KMS-11 (cell line): ENCODE measurements at regions not wholly inside any gene's neighbourhood (a gene's known extent, or its start where the extent isn't known, plus 50 kb on each side); places are given as distances from the start of the nearest gene placed in this dataset.

Experiments used
- H2AFZ ChIP-seq: fragments of 200-600 bp; sonication (generic); 2 replicates; pipeline ENCODE4 v1.6.1; 2016; ENCODE audit warnings: antibody characterized with exemption, mixed run types, low read depth
- H3K27ac ChIP-seq: fragments of 200-600 bp; sonication (generic); 2 replicates; pipeline ENCODE4 v1.6.1; 2016; ENCODE audit warnings: mild to moderate bottlenecking, mixed run types
- H3K27me3 ChIP-seq: fragments of 200-600 bp; sonication (generic); 2 replicates; pipeline ENCODE4 v1.6.1; 2017; ENCODE audit warnings: mild to moderate bottlenecking, low read depth, mixed run types, moderate library complexity; ENCODE audit not compliant: insufficient read depth
- H3K36me3 ChIP-seq: fragments of 200-600 bp; sonication (generic); 2 replicates; pipeline ENCODE4 v1.6.1; 2017; ENCODE audit warnings: mild to moderate bottlenecking, mixed run types; ENCODE audit not compliant: insufficient read depth
- H3K4me1 ChIP-seq: fragments of 200-600 bp; sonication (generic); 2 replicates; pipeline ENCODE4 v1.6.1; 2016; ENCODE audit warnings: mild to moderate bottlenecking, low read depth, mixed run types; ENCODE audit not compliant: poor library complexity, severe bottlenecking
- H3K4me2 ChIP-seq: fragments of 200-600 bp; sonication (generic); 2 replicates; pipeline ENCODE4 v1.7.0; 2016; ENCODE audit warnings: mild to moderate bottlenecking, mixed run types
- H3K4me3 ChIP-seq: fragments of 200-600 bp; sonication (generic); IDR thresholded peaks from 2 replicates; pipeline ENCODE4 v1.6.1; 2017; ENCODE audit warnings: low read depth, low read length, mixed read lengths; ENCODE audit not compliant: insufficient read depth
- H3K79me2 ChIP-seq: fragments of 200-600 bp; sonication (generic); 2 replicates; pipeline ENCODE4 v1.6.1; 2016; ENCODE audit warnings: low read depth, mixed run types; ENCODE audit not compliant: insufficient read depth
- H3K9ac ChIP-seq: fragments of 200-600 bp; sonication (generic); 2 replicates; pipeline ENCODE4 v1.6.1; 2016; ENCODE audit warnings: mild to moderate bottlenecking, mixed run types
- H4K20me1 ChIP-seq: fragments of 200-600 bp; sonication (generic); 2 replicates; pipeline ENCODE4 v1.6.1; 2016; ENCODE audit warnings: mild to moderate bottlenecking, mixed run types; ENCODE audit not compliant: insufficient read depth
- CTCF ChIP-seq: fragments of 200-600 bp; sonication (generic); conservative IDR thresholded peaks from 2 replicates; pipeline ENCODE4 v1.6.1; 2017; ENCODE audit warnings: low read depth, mild to moderate bottlenecking, antibody characterized with exemption, low read length, moderate library complexity, mixed read lengths

- no peak overlapping the region for H3K9ac ChIP-seq
- no peak overlapping the region for H3K4me2 ChIP-seq
- no peaks in the 10 kb centered on the region for H3K36me3 ChIP-seq
- no peak overlapping the region for H2AFZ ChIP-seq
- no peaks in the 10 kb centered on the region for H4K20me1 ChIP-seq
- H3K27ac ChIP-seq: no peak overlapping the region
- H3K27me3 ChIP-seq: no peaks in the 10 kb centered on the region
- TF ChIP-seq CTCF: no peak
- H3K4me1 ChIP-seq: no peaks in the 10 kb centered on the region
- H3K4me3 ChIP-seq: no peak overlapping the region
- no peaks in the 10 kb centered on the region for H3K79me2 ChIP-seq
These were observed 243.5 kb upstream of the FBXL7 start for GRCh38 chr5:15256485-15256884.

- no peaks in the 10 kb centered on the region for H3K79me2 ChIP-seq
- no peak overlapping the region for H2AFZ ChIP-seq
- H3K9ac ChIP-seq: no peak overlapping the region
- H3K4me3 ChIP-seq: no peak overlapping the region
- no peak overlapping the region for H3K4me2 ChIP-seq
- H4K20me1 ChIP-seq: no peaks in the 10 kb centered on the region
- no peaks in the 10 kb centered on the region for H3K27me3 ChIP-seq
- no peak overlapping the region for H3K27ac ChIP-seq
- no peak for TF ChIP-seq CTCF
- H3K4me1 ChIP-seq: no peaks in the 10 kb centered on the region
- no peaks in the 10 kb centered on the region for H3K36me3 ChIP-seq
These were observed 244.4 kb upstream of the FBXL7 start for GRCh38 chr5:15255576-15255975.

DNA sequence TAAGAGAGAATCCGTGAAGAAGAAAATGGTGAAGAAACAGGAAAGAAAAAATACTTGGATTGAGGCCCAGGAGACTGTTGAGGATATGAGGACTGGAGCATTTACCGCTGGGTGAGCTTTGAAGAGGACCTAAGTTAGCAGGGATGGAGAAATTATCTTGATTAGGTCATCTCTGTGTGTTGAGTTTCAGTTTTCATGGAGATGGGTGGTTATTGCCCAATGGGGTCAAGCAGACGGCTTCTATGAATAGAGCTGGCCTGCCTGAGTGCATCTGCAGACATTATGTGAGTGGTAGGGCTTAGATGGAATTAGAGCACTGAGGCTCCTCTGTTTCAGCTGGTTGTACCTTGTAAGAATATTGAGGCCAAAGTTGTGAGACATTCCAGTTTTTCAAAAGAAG is 245.4 kb upstream of the FBXL7 start:
- Histone ChIP-seq H3K79me2 (no peaks in the 10 kb centered on the region), H3K36me3 (no peaks in the 10 kb centered on the region), H3K4me1 (no peaks in the 10 kb centered on the region), H3K4me3 (no peak overlapping the region), H2AFZ (no peak overlapping the region), H3K4me2 (no peak overlapping the region), H3K9ac (no peak overlapping the region), H4K20me1 (no peaks in the 10 kb centered on the region), H3K27ac (no peak overlapping the region), H3K27me3 (no peaks in the 10 kb centered on the region)
- no peak for TF ChIP-seq CTCF

GRCh38 chr5:15252331-15252730 is 247.6 kb upstream of the FBXL7 start:
- Histone ChIP-seq H3K79me2 (no peaks in the 10 kb centered on the region), H3K4me3 (no peak overlapping the region), H3K4me1 (no peaks in the 10 kb centered on the region), H3K27me3 (no peaks in the 10 kb centered on the region), H3K9ac (no peak overlapping the region), H3K27ac (no peak overlapping the region), H4K20me1 (no peaks in the 10 kb centered on the region), H2AFZ (no peak overlapping the region), H3K4me2 (no peak overlapping the region), H3K36me3 (no peaks in the 10 kb centered on the region)
- no peak for TF ChIP-seq CTCF

GRCh38 chr5:15249152-15249551 is 250.8 kb upstream of the FBXL7 start:
- no peaks in the 10 kb centered on the region for H3K79me2 ChIP-seq
- no peaks in the 10 kb centered on the region for H3K27me3 ChIP-seq
- H4K20me1 ChIP-seq: no peaks in the 10 kb centered on the region
- no peaks in the 10 kb centered on the region for H3K36me3 ChIP-seq
- no peak overlapping the region for H3K4me2 ChIP-seq
- TF ChIP-seq CTCF: no peak
- H3K4me3 ChIP-seq: no peak overlapping the region
- H3K27ac ChIP-seq: no peak overlapping the region
- H3K4me1 ChIP-seq: no peaks in the 10 kb centered on the region
- H3K9ac ChIP-seq: no peak overlapping the region
- no peak overlapping the region for H2AFZ ChIP-seq
